Colonic mucosa (tissue), 4 donors: ENCODE measurements at regions not wholly inside any gene's neighbourhood (a gene's known extent, or its start where the extent isn't known, plus 50 kb on each side); places are given as distances from the start of the nearest gene placed in this dataset.

Experiments used
- DNase-seq: peaks from one replicate; pipeline ENCODE4 v3.0.0-alpha.2; 2020
- H3K27ac ChIP-seq: fragments of 200-600 bp; one replicate; pipeline ENCODE4 v1.8.0; 2021
- H3K27me3 ChIP-seq: fragments of 200-600 bp; one replicate; pipeline ENCODE4 v1.8.0; 2021
- H3K36me3 ChIP-seq: fragments of 200-600 bp; one replicate; pipeline ENCODE4 v1.8.0; 2021
- H3K4me1 ChIP-seq: fragments of 200-600 bp; one replicate; pipeline ENCODE4 v1.8.0; 2021; ENCODE audit warnings: mild to moderate bottlenecking
- H3K4me3 ChIP-seq: fragments of 200-600 bp; one replicate; pipeline ENCODE4 v1.8.0; 2021
- H3K9ac ChIP-seq, 2 donors: one replicate each; pipeline ENCODE4 v1.7.0; 2013; ENCODE audit warnings: control low read depth in 2 of 2, low read depth in 2 of 2, low read length in 2 of 2
- H3K9me3 ChIP-seq: fragments of 200-600 bp; one replicate; pipeline ENCODE4 v1.8.0; 2021
- intact Hi-C: fragments of 100-400 bp; cut with DNase I; formaldehyde crosslinking; loops from one replicate; pipeline ENCODE4 v1.14.1; 2022
- TF ChIP-seq, protein P1 (sequence below): fragments of 200-600 bp; IDR thresholded peaks from one replicate; pipeline ENCODE4 v1.8.0; 2022; ENCODE audit warnings: antibody characterized with exemption, mild to moderate bottlenecking
- donor health status: healthy.
- donor health status: DM: no; HTN: no; CAD: no.
- donor health status: DM: no; HTN: no; CAD: no.

- Histone ChIP-seq H3K27ac (no peak overlapping the region), H3K9me3 (no peaks in the 10 kb centered on the region), H3K4me1 (no peaks in the 10 kb centered on the region), H3K36me3 (no peaks in the 10 kb centered on the region), H3K4me3 (no peak overlapping the region), H3K9ac (no peak overlapping the region), H3K27me3 (no peaks in the 10 kb centered on the region)
- DNase-seq, result no peak
- intact Hi-C loops, result no loop called here
- TF ChIP-seq, protein P1, sequence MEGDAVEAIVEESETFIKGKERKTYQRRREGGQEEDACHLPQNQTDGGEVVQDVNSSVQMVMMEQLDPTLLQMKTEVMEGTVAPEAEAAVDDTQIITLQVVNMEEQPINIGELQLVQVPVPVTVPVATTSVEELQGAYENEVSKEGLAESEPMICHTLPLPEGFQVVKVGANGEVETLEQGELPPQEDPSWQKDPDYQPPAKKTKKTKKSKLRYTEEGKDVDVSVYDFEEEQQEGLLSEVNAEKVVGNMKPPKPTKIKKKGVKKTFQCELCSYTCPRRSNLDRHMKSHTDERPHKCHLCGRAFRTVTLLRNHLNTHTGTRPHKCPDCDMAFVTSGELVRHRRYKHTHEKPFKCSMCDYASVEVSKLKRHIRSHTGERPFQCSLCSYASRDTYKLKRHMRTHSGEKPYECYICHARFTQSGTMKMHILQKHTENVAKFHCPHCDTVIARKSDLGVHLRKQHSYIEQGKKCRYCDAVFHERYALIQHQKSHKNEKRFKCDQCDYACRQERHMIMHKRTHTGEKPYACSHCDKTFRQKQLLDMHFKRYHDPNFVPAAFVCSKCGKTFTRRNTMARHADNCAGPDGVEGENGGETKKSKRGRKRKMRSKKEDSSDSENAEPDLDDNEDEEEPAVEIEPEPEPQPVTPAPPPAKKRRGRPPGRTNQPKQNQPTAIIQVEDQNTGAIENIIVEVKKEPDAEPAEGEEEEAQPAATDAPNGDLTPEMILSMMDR, result no peak
Observed at GRCh38 chr5:102638316-102638715, 116.8 kb upstream of the PAM start.

DNA sequence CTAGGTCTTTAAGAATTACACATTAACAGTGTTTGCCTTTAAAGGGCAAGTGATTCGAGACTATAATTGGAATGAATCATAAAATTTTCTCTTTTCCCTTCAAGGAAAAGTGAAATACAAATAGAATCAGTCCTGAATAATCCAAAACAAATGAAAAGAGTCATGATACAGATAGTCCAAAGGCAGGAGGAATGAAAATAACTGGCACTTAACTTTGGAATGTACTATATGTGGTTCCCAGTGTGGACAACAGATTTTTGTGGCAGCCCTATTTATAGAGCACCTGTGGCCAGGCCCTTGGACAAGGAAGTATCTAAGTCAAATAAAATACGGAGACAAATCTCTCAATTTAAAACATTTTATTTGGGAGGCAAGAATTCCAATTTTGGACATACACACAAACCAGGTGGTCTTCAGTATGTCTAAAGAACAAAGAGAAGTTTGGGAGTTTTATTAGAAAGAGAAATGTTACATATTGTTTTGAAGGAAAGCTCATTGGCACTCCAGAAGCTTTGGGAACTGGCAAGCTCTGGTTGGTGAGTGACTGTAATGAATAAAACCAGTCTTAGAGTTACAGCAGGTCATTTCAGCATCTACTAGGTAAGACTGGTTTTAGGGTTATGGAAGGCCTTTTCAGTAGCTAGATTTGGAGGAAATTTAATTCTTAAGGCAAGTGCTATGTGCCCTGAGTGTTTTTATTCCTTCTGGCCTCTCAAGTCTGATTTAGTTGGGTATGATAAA is 116.0 kb upstream of the PAM start:
- no peak overlapping the region for H3K27ac ChIP-seq
- no peak for DNase-seq
- no peaks in the 10 kb centered on the region for H3K36me3 ChIP-seq
- no peaks in the 10 kb centered on the region for H3K27me3 ChIP-seq
- intact Hi-C loops, result no loop called here
- no peak overlapping the region for H3K4me3 ChIP-seq
- H3K9me3 ChIP-seq, result no peaks in the 10 kb centered on the region
- no peak overlapping the region for H3K9ac ChIP-seq
- TF ChIP-seq, protein P1, result no peak
- H3K4me1 ChIP-seq, result no peaks in the 10 kb centered on the region

DNA sequence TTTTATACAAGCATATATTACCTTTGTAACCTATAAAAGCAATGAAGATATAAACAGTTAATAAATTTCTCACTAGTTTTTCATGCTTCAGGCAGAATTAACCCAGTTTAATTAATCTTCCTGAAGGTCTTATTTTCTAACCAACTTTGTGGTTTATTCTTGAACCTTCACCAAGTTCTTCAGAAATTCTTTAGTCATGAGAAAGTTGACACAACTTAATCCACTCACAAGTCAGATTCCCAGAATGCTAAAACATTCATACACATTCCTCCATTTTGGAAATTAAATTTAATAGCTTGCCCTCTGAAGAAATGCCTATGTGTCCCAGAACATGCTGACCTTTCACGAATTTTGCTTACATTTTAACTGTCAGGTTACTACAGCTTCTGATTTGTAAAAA is 105.4 kb upstream of the PAM start:
- TF ChIP-seq, protein P1, result no peak
- intact Hi-C loops, result no loop called here
- Histone ChIP-seq H3K9me3 (no peaks in the 10 kb centered on the region), H3K4me1 (no peaks in the 10 kb centered on the region), H3K4me3 (no peak overlapping the region), H3K27me3 (no peaks in the 10 kb centered on the region), H3K36me3 (no peaks in the 10 kb centered on the region), H3K27ac (no peak overlapping the region), H3K9ac (no peak overlapping the region)
- DNase-seq, result no peak

GRCh38 chr5:102651466-102651865 is 103.6 kb upstream of the PAM start:
- TF ChIP-seq, protein P1, result no peak
- Histone ChIP-seq H3K36me3 (no peaks in the 10 kb centered on the region), H3K27me3 (no peaks in the 10 kb centered on the region), H3K4me1 (no peaks in the 10 kb centered on the region), H3K4me3 (no peak overlapping the region), H3K9me3 (no peaks in the 10 kb centered on the region), H3K27ac (no peak overlapping the region), H3K9ac (no peak overlapping the region)
- intact Hi-C loops, result no loop called here
- no peak for DNase-seq

- Histone ChIP-seq H3K9me3 (no peaks in the 10 kb centered on the region), H3K27me3 (no peaks in the 10 kb centered on the region), H3K4me3 (no peak overlapping the region), H3K9ac (no peak overlapping the region), H3K27ac (no peak overlapping the region), H3K36me3 (no peaks in the 10 kb centered on the region), H3K4me1 (no peaks in the 10 kb centered on the region)
- intact Hi-C loops, result no loop called here
- TF ChIP-seq, protein P1, result no peak
- no peak for DNase-seq
Observed at GRCh38 chr5:102654559-102655349, 100.4 kb upstream of the PAM start.
